Erythroblast (primary cell): ENCODE measurements at regions not wholly inside any gene's neighbourhood (a gene's known extent, or its start where the extent isn't known, plus 50 kb on each side); places are given as distances from the start of the nearest gene placed in this dataset.

Experiments used
- GATA1 ChIP-seq: IDR thresholded peaks from 2 replicates; pipeline ENCODE4 v1.6.1; 2011; ENCODE audit warnings: low read depth, mild to moderate bottlenecking, control low read depth, low read length, moderate library complexity
- POLR2A ChIP-seq: IDR thresholded peaks from 2 replicates; pipeline ENCODE4 v1.6.1; 2011; ENCODE audit warnings: mild to moderate bottlenecking, low read length

DNA sequence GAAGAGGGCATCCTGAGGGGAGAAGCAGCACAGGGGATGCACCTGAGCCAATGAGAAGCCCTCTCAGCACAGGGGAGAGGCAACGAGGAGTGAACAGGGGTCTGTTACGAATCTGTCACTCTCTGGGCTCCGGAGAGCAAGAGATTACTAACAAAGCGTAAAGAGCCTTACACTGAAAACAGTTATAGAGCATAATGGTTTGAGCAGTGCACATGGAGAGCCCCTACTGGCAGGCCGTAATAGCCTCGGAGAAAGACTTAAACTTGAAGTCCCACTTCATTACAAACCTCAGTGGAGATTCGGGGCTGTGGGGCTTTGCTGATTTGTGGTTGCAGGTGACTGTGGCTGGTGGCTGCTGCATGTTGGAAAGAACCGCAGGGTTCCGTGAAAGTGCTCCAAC, 271.5 kb upstream of the TMC3 start:
- TF ChIP-seq POLR2A (no peak), GATA1 (no peak)
